ENCODE measurements at regions not wholly inside any gene's neighbourhood (a gene's known extent, or its start where the extent isn't known, plus 50 kb on each side); places are given as distances from the start of the nearest gene placed in this dataset.

DNA sequence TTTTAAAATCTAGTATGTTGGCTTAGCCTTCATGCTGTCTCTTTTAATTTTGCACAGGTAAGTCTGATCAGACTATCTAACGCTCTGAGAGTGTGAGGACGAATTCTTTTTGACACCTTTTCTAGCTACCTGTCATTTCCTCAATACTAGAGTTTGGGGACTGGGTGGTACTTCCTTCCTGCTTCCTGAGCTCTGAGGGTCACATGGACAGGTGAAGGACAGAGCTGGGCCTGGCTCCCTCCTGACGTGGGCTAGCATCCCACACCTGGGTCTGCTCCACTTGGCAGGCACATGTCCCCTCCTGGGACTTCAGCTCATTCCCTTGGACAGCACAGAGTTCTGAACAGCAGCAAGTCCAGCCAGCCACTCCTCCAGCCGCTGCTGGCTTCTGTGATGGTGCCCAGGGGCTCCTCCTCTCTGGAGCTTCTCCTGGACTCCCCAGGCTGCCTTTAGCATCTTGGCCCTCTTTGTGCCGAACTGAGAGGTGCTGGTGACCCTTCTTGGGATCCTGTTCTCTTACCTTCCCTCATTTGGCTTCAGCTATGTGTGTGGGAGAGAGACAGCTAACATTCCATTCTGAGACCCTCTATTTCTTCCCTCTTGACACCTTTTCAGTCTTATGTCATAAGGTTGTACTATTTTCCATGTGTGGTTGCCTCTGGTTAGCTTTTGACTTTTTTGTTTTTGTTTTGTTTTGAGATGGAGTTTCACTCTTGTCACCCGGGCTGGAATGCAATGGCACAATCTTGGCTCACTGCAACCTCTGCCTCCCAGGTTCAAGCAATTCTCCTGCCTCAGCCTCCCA lies 106.9 kb downstream of the B3GNT2 start:
- no peak for DNase-seq (ENCODE audit: low spot score)

DNA sequence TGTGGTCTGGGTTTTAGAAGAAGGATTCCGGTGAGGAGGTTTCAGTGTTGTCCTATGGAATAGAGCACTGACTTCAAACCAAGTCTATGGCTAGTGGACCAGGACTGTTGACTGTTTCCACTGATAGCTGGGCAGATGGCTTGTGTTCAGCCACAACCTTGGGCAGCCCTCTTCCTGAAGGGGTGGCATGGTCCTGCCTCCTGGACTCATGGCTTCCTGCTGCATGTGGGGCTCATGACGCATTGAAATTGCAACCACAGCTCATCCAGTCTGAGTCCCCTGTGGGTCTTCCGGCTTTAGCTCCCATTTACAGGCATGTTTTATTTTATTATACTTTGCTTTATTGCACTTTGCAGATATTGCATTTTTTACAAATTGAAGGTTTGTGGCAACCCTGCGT lies 105.0 kb downstream of the B3GNT2 start:
- DNase-seq (ENCODE audit: low spot score) = no peak

DNA sequence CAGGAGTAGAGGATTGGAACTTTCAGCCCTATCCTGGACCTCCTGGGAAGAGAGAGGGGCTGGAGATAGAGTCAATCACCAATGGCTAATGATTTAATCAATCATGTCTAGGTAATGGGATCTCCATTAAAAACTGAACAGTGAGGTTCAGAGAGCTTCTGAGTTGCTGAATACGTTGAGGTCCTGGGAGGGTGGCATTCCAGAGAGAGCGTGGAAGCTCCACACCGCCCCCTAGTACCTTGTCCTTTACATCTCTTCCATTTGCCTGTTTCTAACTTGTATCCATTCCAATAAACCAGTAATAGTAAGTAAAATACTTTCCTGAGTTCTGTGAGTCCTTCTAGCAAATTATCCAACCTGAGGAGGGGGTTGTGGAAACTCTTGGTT lies 101.7 kb downstream of the B3GNT2 start:
- no peak for DNase-seq (ENCODE audit: low spot score)

DNA sequence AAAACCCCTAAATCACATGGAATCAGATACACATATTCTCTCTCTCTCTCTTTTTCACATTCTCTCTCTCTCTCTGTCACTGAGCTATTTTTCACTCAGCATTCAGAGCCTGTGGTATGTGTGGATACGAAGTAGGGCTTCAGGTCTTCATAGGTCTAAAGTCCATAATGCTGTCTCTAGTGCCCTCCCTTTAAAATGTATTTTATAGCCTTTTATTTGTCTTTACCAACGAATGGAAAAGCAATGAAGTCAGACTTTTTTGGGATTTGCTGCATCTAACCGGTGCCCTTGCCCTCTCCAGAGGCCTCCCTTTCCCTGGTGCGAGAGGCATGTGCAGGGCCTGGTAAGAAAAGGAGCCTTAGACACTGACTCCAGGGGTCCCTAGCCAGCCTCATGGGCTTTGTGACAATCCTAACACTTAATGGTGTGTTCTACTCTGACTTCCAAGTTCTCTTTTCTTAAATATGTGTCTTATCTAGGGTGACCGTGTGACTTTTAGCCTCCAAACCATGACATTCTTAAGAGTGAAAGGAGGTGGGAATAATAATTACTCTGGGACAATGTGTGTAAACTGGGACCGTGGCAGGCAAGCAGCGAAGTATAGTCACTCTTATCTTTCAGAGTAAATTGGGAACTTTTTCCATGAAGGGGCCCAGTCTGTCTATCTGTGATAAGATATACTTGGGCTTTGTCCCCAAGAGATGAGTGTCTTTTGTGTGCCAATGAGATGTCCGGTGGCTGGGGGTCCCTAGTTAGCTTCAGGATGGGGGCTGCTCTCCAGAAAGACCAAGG lies 101.1 kb downstream of the B3GNT2 start:
- no peak for DNase-seq (ENCODE audit: low spot score)

DNA sequence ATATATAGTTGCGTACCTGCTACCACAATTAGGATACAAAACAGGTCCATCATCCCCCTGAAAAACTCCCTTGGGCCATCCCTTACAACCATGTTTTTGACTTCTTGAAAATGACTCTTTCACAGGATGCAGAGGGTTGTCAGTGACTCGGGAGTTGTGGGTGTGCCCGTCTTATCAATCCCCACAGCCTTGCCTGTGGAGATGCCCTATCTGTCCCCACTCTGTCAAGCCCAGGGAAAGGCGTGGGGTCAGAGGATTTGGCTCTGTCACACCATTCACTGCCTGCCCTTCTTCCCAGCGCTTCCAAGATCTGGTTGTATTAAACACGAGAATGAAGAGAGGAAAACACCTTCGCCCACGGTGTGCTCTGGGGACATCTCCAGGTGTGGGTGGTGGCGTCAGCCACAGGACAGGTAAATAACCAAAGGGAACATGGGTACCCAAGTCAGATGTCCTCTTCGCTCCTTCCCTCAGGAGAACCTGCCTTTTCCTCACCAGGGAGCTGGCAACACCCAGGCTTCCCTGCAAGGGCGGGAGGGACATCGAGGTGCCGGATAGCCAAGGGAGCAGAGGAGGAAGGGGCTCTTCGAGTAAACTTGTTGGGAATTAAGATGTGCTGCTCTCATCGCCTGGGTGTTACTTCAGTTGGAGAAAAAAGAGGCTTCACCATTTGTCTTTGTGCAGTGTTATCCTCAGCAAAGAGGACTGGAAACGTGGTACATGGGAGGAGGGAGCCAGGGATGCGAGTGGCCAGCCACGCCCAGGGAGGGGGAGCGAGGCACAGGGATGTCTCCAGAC lies 100.3 kb downstream of the B3GNT2 start:
- DNase-seq (ENCODE audit: low spot score) = no peak

DNA sequence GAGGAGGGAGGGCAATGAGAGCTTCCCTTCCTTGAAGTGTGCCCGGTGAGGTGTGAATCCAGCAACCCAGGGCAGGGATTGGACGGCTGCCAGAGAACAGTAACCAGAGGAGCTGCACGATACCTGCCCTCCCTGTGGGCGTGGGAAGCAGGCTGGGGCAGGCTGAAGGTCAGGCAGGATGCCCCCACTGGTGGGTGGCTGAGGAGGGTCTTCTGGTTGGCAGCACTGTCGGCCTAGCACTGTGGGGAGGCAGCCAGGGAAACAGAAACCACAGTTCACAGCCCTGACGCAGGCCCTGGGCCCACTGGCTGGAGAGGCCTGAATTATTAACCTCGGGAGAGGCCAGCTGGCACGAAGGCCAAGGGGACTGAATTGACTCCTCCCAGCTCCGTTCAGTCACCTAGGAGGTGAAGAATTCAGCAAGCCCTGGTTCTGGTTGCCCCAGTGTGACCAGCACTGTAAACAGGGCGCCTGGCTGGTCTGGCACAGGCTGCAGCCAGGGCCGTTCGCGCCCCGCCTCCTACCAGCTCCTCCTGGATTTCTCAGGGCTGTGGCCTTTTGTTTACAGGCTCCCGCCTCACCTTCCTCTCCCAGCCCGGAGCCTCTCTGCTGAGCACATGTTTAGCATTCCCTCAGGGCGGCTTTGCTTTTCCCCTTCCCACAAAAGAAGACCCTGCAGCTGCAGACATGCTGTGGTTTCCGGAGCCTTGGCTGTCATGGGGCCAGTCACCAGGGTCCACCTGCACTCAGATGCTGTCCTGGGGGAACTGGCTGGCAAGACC lies 97.8 kb downstream of the B3GNT2 start:
- DNase-seq (ENCODE audit: low spot score) = peak; percentile 45

DNA sequence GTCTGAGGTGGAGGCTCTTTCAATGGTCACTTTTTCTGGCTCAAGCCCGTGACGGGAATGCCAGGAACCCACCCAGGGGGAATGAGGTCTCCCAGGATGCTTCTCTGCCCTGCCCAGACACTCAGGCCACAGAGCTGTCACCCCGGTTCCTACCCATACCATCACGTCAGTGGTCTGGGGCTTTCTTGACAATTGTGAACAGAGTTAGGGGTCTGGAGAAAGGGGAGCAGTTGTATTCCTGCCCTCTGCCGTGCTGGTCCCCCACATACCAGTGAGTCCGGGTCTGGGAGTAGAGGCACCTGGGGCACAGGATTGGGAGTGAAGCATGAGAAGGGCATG lies 97.2 kb downstream of the B3GNT2 start:
- DNase-seq (ENCODE audit: low spot score) = no peak

DNA sequence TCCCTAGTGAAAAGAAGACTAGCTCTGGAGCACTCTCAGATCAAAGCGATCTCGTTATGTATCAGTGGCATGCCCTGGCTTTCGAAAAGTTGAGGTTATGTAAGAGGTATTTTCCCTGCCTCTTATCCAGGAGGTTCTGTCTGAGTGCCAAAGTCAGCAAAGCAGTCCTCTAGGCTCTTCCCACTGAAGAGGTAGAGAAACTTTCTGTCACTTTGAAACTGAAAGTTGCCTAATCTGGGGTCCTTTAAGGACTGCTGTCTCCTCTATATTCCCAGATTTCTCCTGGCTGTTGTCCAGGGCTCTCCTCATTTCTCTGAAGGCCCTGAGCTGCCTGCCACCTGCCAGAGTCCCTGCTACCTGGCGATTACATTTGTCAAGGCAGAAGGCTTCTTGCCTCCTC lies 96.3 kb downstream of the B3GNT2 start:
- no peak for DNase-seq (ENCODE audit: low spot score)

DNA sequence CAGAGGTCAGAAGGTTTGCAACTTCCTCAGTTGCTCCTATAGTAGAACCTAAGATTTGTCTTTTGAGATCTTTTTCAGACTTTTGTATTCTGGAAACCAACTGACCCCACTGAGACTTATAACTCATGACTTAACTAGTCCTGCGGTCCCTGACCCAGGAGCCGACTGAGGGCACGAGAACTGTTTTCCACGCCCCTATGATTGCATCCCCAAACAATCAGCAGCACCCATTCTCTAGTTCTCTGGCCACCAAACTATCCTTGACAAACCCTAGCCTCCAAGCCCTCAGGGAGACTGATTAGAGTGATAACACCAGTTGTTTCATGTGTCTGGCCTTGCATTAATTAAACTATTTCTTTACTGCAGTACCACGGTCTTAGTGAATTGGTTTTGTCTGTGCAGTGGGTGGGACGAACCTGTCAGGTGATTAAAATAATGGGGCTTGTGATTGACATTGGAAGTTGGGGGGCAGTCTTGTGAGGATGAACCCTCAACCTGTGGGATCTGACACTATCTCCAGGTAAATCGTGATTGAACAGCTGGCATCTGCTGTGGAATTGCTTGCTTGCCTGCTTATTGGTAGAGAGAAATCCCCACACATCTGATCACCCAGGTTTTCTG lies 95.7 kb downstream of the B3GNT2 start:
- DNase-seq (ENCODE audit: low spot score) = no peak

DNA sequence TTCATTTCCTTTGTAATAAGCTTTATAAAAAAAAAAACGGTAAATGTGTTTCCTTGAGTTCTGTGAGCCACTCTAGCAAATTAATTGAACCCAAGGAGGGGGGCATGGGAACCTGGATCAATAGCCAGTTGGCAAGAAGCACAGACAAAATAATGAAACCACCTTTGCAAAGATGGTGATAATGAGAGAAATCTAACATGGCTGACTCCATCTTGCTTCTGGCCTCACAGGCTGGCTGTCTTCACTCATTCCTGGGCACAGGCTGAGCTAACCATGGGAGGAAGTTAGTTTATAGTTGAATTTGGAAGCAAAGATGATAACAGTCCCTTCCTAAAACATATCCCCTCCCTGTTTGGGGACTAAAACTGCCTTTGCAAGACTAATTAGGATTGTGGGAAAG lies 95.1 kb downstream of the B3GNT2 start:
- DNase-seq (ENCODE audit: low spot score) = no peak

DNA sequence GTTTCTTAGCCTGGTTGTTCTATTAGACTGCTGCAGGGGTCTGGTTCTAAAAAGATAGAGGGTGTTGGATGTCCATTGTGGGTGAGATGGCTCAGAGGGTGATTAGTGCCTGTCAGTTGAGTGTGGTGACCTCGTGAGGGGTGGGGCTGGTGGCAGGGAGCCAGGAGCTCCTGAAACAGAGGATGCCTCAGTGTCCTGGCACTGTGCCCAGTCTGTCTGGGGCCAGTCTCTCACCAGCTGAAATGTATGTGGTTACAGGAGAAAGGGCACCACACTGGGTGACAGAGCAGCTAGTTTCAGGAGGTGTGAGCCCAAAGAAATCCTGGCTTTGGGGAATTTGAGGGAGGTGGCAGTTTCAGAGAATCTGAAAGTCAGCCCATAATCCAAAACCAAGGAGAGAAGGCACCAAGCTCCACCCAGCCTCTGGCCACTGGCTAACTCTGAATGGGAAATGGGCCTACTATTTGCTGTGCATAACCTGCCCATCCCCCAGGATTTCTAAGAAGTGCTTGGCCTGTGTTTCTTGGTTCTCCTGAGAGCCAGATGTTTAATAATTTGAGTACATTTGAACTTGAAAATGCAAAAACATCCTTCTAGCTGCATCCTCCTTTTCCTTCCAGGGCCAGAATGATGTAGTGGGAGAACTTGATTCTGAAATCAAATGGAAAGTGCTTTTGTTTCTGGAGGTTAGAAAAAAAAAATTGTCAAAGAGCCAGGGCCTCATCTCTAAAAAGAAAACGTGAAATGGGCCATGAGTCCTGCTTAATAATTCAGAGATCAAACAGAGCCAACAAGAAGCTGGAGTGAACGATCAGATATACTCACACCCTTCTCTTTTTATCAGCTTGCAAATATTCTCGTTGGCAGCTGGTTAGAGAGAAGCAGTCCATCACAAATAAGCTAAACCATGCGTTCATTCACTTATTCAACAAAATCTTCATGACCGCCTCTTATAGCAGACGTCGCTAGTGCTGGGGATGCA lies 92.3 kb downstream of the B3GNT2 start:
- peak; percentile 21 for DNase-seq (ENCODE audit: low spot score)

DNA sequence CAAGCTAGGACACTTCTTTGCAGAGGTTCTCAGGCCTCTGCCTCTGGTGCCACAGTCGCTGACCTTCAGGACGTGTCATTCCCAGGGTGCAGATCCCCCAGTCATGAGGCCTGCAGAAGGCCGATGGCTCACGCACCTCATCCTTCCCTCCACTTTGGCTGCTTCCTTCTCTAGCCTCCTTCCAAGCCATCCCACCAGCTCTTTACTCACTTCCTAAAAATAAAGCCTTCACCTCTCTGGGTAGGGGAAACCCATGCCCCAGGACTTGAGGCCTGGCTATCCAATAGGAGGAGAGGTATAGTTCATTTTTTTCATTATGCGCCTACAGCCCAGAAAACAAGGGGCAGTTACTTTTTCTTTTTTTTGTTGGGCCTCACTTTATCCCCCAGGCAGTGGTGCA lies 91.4 kb downstream of the B3GNT2 start:
- DNase-seq (ENCODE audit: low spot score) = no peak

DNA sequence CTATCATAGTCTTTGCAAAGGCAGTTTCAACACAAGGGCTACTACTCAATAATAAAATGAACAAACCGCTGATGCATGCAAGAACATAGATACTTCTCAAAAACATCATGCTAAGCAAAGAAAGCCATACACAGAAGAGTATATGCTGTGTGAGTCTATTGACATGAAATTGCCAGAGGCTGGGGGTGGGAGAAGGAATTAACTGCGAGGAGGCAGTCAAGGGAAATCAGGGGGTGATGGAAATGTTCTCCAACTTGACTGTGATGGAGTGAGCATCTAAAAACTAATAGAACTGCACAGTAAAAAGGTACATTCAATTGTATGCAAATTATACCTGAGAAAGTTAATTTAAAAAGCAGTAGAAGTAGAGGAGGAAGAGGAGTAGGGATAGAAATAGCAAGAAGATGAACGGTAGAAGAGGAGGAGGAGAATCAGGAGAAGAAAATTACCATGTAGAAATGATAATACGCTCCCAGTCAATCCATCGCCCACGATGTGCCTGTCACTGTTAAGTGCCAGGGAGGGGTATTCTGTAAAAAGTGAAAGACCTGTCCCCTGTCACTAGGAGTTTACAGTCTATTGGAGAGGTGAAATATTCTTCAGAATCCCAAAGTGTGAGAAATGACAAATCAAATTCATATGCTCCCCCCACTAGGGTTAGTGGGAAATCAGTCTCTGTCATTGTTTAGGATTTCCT lies 90.3 kb downstream of the B3GNT2 start:
- no peak for DNase-seq (ENCODE audit: low spot score)

DNA sequence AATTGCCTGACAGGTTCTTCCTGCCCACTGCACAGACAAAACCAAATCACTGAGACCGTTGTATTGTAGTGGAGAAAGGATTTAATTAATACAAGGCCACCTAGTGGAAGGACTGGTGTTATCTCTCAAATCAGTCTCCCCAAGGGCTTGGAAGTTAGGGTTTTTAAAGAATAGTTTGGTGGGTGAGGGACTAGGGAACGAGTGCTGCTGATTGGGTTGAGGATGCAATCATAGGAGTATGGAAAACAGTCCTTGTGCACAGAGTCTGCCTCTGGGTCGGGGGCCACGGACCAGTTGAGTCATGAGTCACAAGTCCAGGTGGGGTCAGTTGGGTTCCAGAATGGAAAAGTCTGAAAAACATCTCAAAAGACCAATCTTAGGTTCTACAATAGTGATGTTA lies 89.1 kb downstream of the B3GNT2 start:
- no peak for DNase-seq (ENCODE audit: low spot score)

DNA sequence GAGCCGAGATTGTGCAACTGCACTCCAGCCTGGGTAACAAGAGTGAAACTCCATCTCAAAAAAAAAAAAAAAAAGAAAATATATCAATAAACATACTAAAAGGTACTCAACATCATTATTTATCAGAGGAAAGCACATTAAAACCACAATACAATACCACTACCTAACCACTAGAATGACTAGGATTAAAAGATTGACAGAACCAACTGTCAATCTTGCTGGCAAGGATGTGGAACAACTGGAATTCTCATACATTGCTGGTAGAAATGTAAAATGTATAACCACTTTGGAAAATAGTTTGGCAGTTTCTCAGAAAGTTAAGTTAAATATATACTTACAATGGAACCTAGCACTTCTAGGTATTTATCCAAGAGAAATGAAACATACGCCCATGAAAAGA lies 88.6 kb downstream of the B3GNT2 start:
- DNase-seq (ENCODE audit: low spot score) = no peak

DNA sequence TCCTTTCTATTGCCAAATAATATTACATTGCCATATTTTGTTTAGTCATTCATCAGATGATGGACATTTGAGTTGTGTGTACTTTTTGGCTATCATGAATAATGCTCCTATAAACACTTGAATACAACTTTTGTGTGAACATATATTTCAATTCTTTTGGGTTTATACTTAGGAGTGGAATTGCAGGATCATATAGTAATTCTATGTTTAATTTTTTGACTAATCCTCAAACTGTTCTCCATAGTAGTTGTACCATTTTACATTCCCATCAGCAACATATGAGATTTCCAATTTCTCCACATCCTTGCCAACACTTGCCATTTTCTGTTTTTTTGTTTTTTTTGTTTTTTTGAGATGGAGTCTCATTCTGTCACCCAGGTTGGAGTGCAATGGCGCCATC lies 87.2 kb downstream of the B3GNT2 start:
- DNase-seq (ENCODE audit: low spot score) = no peak

DNA sequence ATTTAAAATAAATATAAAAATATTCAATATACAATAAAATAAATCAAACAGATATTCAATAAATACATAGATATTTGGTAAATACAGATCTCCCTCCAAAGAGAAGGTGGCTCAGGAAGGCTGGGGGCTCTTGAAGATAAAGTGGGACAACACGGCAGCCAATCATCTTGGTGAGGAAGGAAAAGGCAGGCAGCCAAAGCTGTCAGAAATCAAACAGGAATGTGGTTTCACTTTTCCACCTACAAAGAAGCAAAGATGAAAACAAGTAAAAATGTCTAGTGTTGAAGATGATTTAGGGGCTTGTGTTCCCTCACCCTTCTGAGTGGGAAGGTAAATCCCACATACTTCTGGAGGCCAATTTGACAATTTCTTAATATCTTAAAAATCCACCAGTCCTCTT lies 85.7 kb downstream of the B3GNT2 start:
- no peak for DNase-seq (ENCODE audit: low spot score)

DNA sequence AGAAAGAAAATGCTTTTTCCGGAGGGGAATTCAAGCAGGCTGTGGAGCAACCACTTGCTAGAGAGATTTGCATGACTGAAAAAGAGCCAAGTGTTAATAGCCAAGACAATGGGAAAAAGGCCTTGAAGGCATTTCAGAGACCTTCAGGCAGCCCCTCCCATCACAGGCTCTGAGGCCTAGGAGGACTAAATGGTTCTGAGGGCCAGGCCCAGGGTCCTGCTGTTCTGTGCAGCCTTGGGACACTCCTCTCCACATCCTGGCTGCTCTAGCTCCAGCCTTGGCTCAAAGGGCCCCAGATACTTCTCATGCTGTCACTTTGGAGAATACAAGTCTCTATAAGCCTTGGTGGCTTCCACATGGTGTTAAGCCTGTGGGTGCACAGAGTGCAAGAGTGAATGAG lies 81.8 kb downstream of the B3GNT2 start:
- no peak for DNase-seq (ENCODE audit: low spot score)
